ENCODE measurements at regions not wholly inside any gene's neighbourhood (a gene's known extent, or its start where the extent isn't known, plus 50 kb on each side); places are given as distances from the start of the nearest gene placed in this dataset.

GRCh38 chr11:79561496-79561895 lies 120.7 kb upstream of the TENM4 start:
- H3K9ac ChIP-seq (ENCODE audit: low read depth, low read length, poor library complexity) = no peak overlapping the region
- no peaks in the 10 kb centered on the region for H3K27me3 ChIP-seq (ENCODE audit: control insufficient read depth in 3 of 3, insufficient read depth in 3 of 3, low read depth in 1 of 3, low read length in 3 of 3)
- no peak overlapping the region for H2AFZ ChIP-seq (ENCODE audit: low read length)
- H2AK5ac ChIP-seq (ENCODE audit: low read depth, low read length) = no peak overlapping the region
- H3K4ac ChIP-seq (ENCODE audit: low read length) = no peak overlapping the region
- no peak overlapping the region for H3K4me3 ChIP-seq (ENCODE audit: low read length in 2 of 2)
- H3K9me3 ChIP-seq (replicated peaks in 1 of 2; ENCODE audit: control insufficient read depth in 2 of 2, insufficient read depth in 1 of 2, low read depth in 1 of 2, low read length in 2 of 2) = no peaks in the 10 kb centered on the region
- H3K14ac ChIP-seq (ENCODE audit: low read length) = no peak overlapping the region
- no peak overlapping the region for H2BK15ac ChIP-seq (ENCODE audit: low read length)
- H4K91ac ChIP-seq (ENCODE audit: low read depth, low read length, poor library complexity) = no peak overlapping the region
- H2BK12ac ChIP-seq (ENCODE audit: low read length) = no peak overlapping the region
- no peak overlapping the region for H2BK120ac ChIP-seq (ENCODE audit: low read depth, low read length)
- no peak overlapping the region for H3K23ac ChIP-seq (ENCODE audit: low read depth, low read length, poor library complexity)
- no peak overlapping the region for H3K18ac ChIP-seq (ENCODE audit: low read length)
- no peaks in the 10 kb centered on the region for H3K4me1 ChIP-seq (ENCODE audit: control insufficient read depth in 2 of 2, insufficient read depth in 1 of 2, low read depth in 1 of 2, low read length in 2 of 2)
- H2BK5ac ChIP-seq (ENCODE audit: low read length) = no peak overlapping the region
- H3K4me2 ChIP-seq (ENCODE audit: insufficient read depth, low read length, poor library complexity, severe bottlenecking) = no peak overlapping the region
- H3K79me1 ChIP-seq (ENCODE audit: low read depth, low read length) = no peaks in the 10 kb centered on the region
- DNase-seq (ENCODE audit: low spot score) = no peak
- no peak overlapping the region for H3K27ac ChIP-seq (replicated peaks; ENCODE audit: low read length)
- H3K36me3 ChIP-seq (replicated peaks in 1 of 2; ENCODE audit: control insufficient read depth in 2 of 2, insufficient read depth in 2 of 2, low read length in 2 of 2) = no peaks in the 10 kb centered on the region
- H4K8ac ChIP-seq (ENCODE audit: low read depth, low read length) = no peak overlapping the region

DNA sequence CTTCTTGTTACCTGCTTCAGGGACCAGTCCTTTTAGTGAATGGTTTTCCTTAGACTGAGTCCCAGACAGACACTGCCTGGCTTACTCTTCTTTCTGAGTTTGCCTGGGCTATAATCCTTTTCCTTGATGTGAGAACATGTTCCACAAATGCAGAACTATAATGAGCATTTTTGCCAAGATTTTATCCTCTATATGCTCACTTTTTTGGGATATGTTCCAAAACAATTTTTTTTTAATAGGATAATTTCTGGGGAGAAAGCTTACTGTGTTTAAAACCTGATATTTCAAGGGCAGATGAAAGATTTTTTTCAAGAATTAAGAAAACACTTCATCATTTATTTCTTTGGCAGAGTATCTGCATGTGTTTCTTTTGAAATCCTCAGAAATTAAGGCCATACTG lies 110.0 kb upstream of the TENM4 start:
- DNase-seq (ENCODE audit: low spot score) = no peak
- Histone ChIP-seq H3K4me1 (ENCODE audit: control insufficient read depth in 2 of 2, insufficient read depth in 1 of 2, low read depth in 1 of 2, low read length in 2 of 2) (no peaks in the 10 kb centered on the region), H3K27ac (replicated peaks; ENCODE audit: low read length) (no peak overlapping the region), H3K18ac (ENCODE audit: low read length) (no peak overlapping the region), H3K4me2 (ENCODE audit: insufficient read depth, low read length, poor library complexity, severe bottlenecking) (no peak overlapping the region), H3K4ac (ENCODE audit: low read length) (no peak overlapping the region), H2BK12ac (ENCODE audit: low read length) (no peak overlapping the region), H3K4me3 (ENCODE audit: low read length in 2 of 2) (no peak overlapping the region), H4K8ac (ENCODE audit: low read depth, low read length) (no peak overlapping the region), H2BK5ac (ENCODE audit: low read length) (no peak overlapping the region), H3K36me3 (replicated peaks in 1 of 2; ENCODE audit: control insufficient read depth in 2 of 2, insufficient read depth in 2 of 2, low read length in 2 of 2) (no peaks in the 10 kb centered on the region), H3K14ac (ENCODE audit: low read length) (no peak overlapping the region), H3K9ac (ENCODE audit: low read depth, low read length, poor library complexity) (no peak overlapping the region), H3K27me3 (ENCODE audit: control insufficient read depth in 3 of 3, insufficient read depth in 3 of 3, low read depth in 1 of 3, low read length in 3 of 3) (peaks cover 0 to 3% (median 0%) of the 10 kb centered on the region in 3 experiments), H2AFZ (ENCODE audit: low read length) (no peak overlapping the region), H3K79me1 (ENCODE audit: low read depth, low read length) (no peaks in the 10 kb centered on the region), H2BK120ac (ENCODE audit: low read depth, low read length) (no peak overlapping the region), H4K91ac (ENCODE audit: low read depth, low read length, poor library complexity) (no peak overlapping the region), H2BK15ac (ENCODE audit: low read length) (no peak overlapping the region), H3K9me3 (replicated peaks in 1 of 2; ENCODE audit: control insufficient read depth in 2 of 2, insufficient read depth in 1 of 2, low read depth in 1 of 2, low read length in 2 of 2) (no peaks in the 10 kb centered on the region), H2AK5ac (ENCODE audit: low read depth, low read length) (no peak overlapping the region), H3K23ac (ENCODE audit: low read depth, low read length, poor library complexity) (no peak overlapping the region)

DNA sequence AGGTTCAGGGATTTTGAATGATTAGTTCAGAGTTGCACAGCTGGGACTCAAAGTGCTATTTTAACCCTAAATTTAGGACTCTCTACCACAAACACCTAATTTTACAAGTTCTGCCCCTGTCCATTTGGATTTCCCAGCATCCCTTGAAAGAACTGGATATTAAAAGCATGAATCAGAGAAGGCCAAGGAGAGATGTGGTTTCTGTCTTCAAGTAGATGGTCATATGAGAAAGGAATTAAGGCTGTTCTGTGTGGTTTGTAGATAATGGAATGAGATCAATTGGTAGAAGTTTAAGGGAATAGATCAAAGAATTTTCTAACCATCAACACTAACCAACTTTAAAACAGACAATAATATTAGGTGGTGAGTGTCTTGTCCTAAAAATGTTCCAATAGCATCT lies 106.4 kb upstream of the TENM4 start:
- no peak overlapping the region for H2AK5ac ChIP-seq (ENCODE audit: low read depth, low read length)
- H4K8ac ChIP-seq (ENCODE audit: low read depth, low read length) = no peak overlapping the region
- no peak overlapping the region for H3K4me3 ChIP-seq (ENCODE audit: low read length in 2 of 2)
- H3K14ac ChIP-seq (ENCODE audit: low read length) = no peak overlapping the region
- no peak overlapping the region for H3K18ac ChIP-seq (ENCODE audit: low read length)
- H3K79me1 ChIP-seq (ENCODE audit: low read depth, low read length) = no peaks in the 10 kb centered on the region
- H3K27me3 ChIP-seq (ENCODE audit: control insufficient read depth in 3 of 3, insufficient read depth in 3 of 3, low read depth in 1 of 3, low read length in 3 of 3) = peaks cover 0 to 3% (median 0%) of the 10 kb centered on the region in 3 experiments
- no peak overlapping the region for H2BK120ac ChIP-seq (ENCODE audit: low read depth, low read length)
- no peak overlapping the region for H2BK15ac ChIP-seq (ENCODE audit: low read length)
- H3K27ac ChIP-seq (replicated peaks; ENCODE audit: low read length) = no peak overlapping the region
- no peaks in the 10 kb centered on the region for H3K9me3 ChIP-seq (replicated peaks in 1 of 2; ENCODE audit: control insufficient read depth in 2 of 2, insufficient read depth in 1 of 2, low read depth in 1 of 2, low read length in 2 of 2)
- no peak overlapping the region for H3K4me2 ChIP-seq (ENCODE audit: insufficient read depth, low read length, poor library complexity, severe bottlenecking)
- H2BK12ac ChIP-seq (ENCODE audit: low read length) = no peak overlapping the region
- no peak overlapping the region for H3K4ac ChIP-seq (ENCODE audit: low read length)
- H3K9ac ChIP-seq (ENCODE audit: low read depth, low read length, poor library complexity) = no peak overlapping the region
- H4K91ac ChIP-seq (ENCODE audit: low read depth, low read length, poor library complexity) = no peak overlapping the region
- H2AFZ ChIP-seq (ENCODE audit: low read length) = no peak overlapping the region
- no peak overlapping the region for H2BK5ac ChIP-seq (ENCODE audit: low read length)
- H3K23ac ChIP-seq (ENCODE audit: low read depth, low read length, poor library complexity) = no peak overlapping the region
- H3K36me3 ChIP-seq (replicated peaks in 1 of 2; ENCODE audit: control insufficient read depth in 2 of 2, insufficient read depth in 2 of 2, low read length in 2 of 2) = no peaks in the 10 kb centered on the region
- no peak for DNase-seq (ENCODE audit: low spot score)
- no peaks in the 10 kb centered on the region for H3K4me1 ChIP-seq (ENCODE audit: control insufficient read depth in 2 of 2, insufficient read depth in 1 of 2, low read depth in 1 of 2, low read length in 2 of 2)

DNA sequence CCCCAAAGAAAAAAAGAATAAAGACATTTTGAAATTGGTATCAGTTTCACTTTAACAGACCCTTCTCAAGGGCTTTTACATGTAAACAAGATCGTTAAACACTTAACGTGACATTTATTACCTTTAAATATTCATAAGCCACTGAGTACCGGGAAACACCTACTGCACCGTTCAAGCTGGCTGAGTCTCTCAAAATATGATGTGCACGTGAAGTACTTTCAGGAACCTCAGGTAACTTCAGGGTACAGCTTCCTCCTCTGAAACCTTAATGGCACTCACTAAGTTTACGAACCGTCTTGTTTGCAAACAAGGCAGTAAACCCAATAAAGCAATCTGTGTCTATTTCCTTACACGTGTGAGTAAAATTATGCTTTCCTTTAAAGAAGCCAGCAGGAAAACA lies 105.5 kb upstream of the TENM4 start:
- Histone ChIP-seq H2AK5ac (ENCODE audit: low read depth, low read length) (no peak overlapping the region), H3K27ac (replicated peaks; ENCODE audit: low read length) (no peak overlapping the region), H2BK120ac (ENCODE audit: low read depth, low read length) (no peak overlapping the region), H2BK15ac (ENCODE audit: low read length) (no peak overlapping the region), H2AFZ (ENCODE audit: low read length) (no peak overlapping the region), H4K91ac (ENCODE audit: low read depth, low read length, poor library complexity) (no peak overlapping the region), H3K9me3 (replicated peaks in 1 of 2; ENCODE audit: control insufficient read depth in 2 of 2, insufficient read depth in 1 of 2, low read depth in 1 of 2, low read length in 2 of 2) (no peaks in the 10 kb centered on the region), H3K4me2 (ENCODE audit: insufficient read depth, low read length, poor library complexity, severe bottlenecking) (no peak overlapping the region), H3K79me1 (ENCODE audit: low read depth, low read length) (no peaks in the 10 kb centered on the region), H3K23ac (ENCODE audit: low read depth, low read length, poor library complexity) (no peak overlapping the region), H2BK12ac (ENCODE audit: low read length) (no peak overlapping the region), H2BK5ac (ENCODE audit: low read length) (no peak overlapping the region), H3K4me3 (ENCODE audit: low read length in 2 of 2) (no peak overlapping the region), H3K27me3 (ENCODE audit: control insufficient read depth in 3 of 3, insufficient read depth in 3 of 3, low read depth in 1 of 3, low read length in 3 of 3) (peaks cover 0 to 3% (median 0%) of the 10 kb centered on the region in 3 experiments), H4K8ac (ENCODE audit: low read depth, low read length) (no peak overlapping the region), H3K14ac (ENCODE audit: low read length) (no peak overlapping the region), H3K36me3 (replicated peaks in 1 of 2; ENCODE audit: control insufficient read depth in 2 of 2, insufficient read depth in 2 of 2, low read length in 2 of 2) (no peaks in the 10 kb centered on the region), H3K4me1 (ENCODE audit: control insufficient read depth in 2 of 2, insufficient read depth in 1 of 2, low read depth in 1 of 2, low read length in 2 of 2) (no peaks in the 10 kb centered on the region), H3K18ac (ENCODE audit: low read length) (no peak overlapping the region), H3K9ac (ENCODE audit: low read depth, low read length, poor library complexity) (no peak overlapping the region), H3K4ac (ENCODE audit: low read length) (no peak overlapping the region)
- WGBS, 2 donors (ENCODE audit: extremely low coverage in 2 of 2, insufficient read length in 2 of 2, insufficient replicate concordance in 1 of 2) = no CpG with 5 or more reads among the region's 8 CpGs
- no peak for DNase-seq (ENCODE audit: low spot score)
